AG04449 (cell line): ENCODE measurements at regions not wholly inside any gene's neighbourhood (a gene's known extent, or its start where the extent isn't known, plus 50 kb on each side); places are given as distances from the start of the nearest gene placed in this dataset.

Source experiments
- CTCF ChIA-PET: fragments of 350-600 bp; formaldehyde crosslinking; extraction: SDS; loops from one replicate; lab custom pipeline; 2021; ENCODE audit warnings: antibody characterized with exemption; lab: Yijun Ruan, JAX
- POLR2A ChIA-PET: fragments of 400-600, 350-600 bp; formaldehyde crosslinking; extraction: SDS; loops from one replicate; lab custom pipeline; 2020; ENCODE audit warnings: antibody characterized with exemption, inconsistent platforms; lab: Yijun Ruan, JAX
- DNase-seq: peaks from one replicate; pipeline ENCODE4 v3.0.0-alpha.2; 2010; ENCODE audit warnings: low read depth, low spot score
- H3K4me3 ChIP-seq: 2 replicates; pipeline ENCODE4 v1.5.1; 2011; ENCODE audit warnings: low read depth, mild to moderate bottlenecking, control low read depth, low read length
- CTCF ChIP-seq: IDR thresholded peaks from one replicate; pipeline ENCODE4 v1.5.1; 2011; ENCODE audit warnings: mild to moderate bottlenecking, moderate library complexity, low read length, control low read depth, inconsistent platforms; ENCODE audit not compliant: insufficient read depth; ENCODE audit errors: missing control alignments

GRCh38 chr6:71038711-71039344, 82.0 kb upstream of the B3GAT2 start:
- DNase-seq = no peak
- TF ChIP-seq CTCF = no peak
- POLR2A ChIA-PET = no interaction called here
- no peak overlapping the region for H3K4me3 ChIP-seq
- CTCF ChIA-PET = no interaction called here

- ChIA-PET CTCF (no interaction called here), POLR2A (no interaction called here)
- TF ChIP-seq CTCF = no peak
- H3K4me3 ChIP-seq = no peak overlapping the region
- no peak for DNase-seq
Observed at GRCh38 chr6:71040043-71040442, 83.2 kb upstream of the B3GAT2 start.

- CTCF ChIA-PET = no interaction called here
- no peak overlapping the region for H3K4me3 ChIP-seq
- POLR2A ChIA-PET = no interaction called here
- TF ChIP-seq CTCF = no peak
- DNase-seq = no peak
Observed at GRCh38 chr6:71040841-71041240, 84.0 kb upstream of the B3GAT2 start.

GRCh38 chr6:71043902-71044301, 87.0 kb upstream of the B3GAT2 start:
- no peak for TF ChIP-seq CTCF
- ChIA-PET POLR2A (no interaction called here), CTCF (interaction anchor here (0.9 kb wide), 1 partner anchor 10 kb away, joined by 3 read pairs; no protein-coding TSS in a partner anchor)
- no peak overlapping the region for H3K4me3 ChIP-seq
- no peak for DNase-seq

- TF ChIP-seq CTCF = no peak
- CTCF ChIA-PET = no interaction called here
- no peak overlapping the region for H3K4me3 ChIP-seq
- no peak for DNase-seq
- POLR2A ChIA-PET = no interaction called here
Observed at GRCh38 chr6:71044753-71045152, 87.9 kb upstream of the B3GAT2 start.

GRCh38 chr6:71045296-71045695, 88.4 kb upstream of the B3GAT2 start:
- POLR2A ChIA-PET = no interaction called here
- CTCF ChIA-PET = no interaction called here
- no peak for DNase-seq

More at GRCh38 chr6:71045296-71045695, 88.4 kb upstream of the B3GAT2 start:
- no peak for TF ChIP-seq CTCF
- no peak overlapping the region for H3K4me3 ChIP-seq
